NT2/D1 (cell line): ENCODE measurements at regions not wholly inside any gene's neighbourhood (a gene's known extent, or its start where the extent isn't known, plus 50 kb on each side); places are given as distances from the start of the nearest gene placed in this dataset.

Experiments
- DNase-seq: peaks from one replicate; pipeline ENCODE4 v3.0.0-alpha.2; 2011; ENCODE audit warnings: low read depth, low spot score
- H3K27me3 ChIP-seq: 2 replicates; pipeline ENCODE4 v1.6.0; 2011; ENCODE audit warnings: mild to moderate bottlenecking; ENCODE audit not compliant: insufficient read length, insufficient read depth
- H3K36me3 ChIP-seq: 2 replicates; pipeline ENCODE4 v1.6.1; 2011; ENCODE audit warnings: mild to moderate bottlenecking, low read length, mixed read lengths; ENCODE audit not compliant: insufficient read depth, insufficient read length
- H3K4me1 ChIP-seq: 2 replicates; pipeline ENCODE4 v1.5.1; 2011; ENCODE audit not compliant: insufficient read depth, insufficient read length
- H3K4me3 ChIP-seq: 2 replicates; pipeline ENCODE4 v1.5.1; 2011; ENCODE audit warnings: low read depth; ENCODE audit not compliant: insufficient read length
- H3K9ac ChIP-seq: 2 replicates; pipeline ENCODE4 v1.6.0; 2011; ENCODE audit warnings: low read depth; ENCODE audit not compliant: insufficient read length
- H3K9me3 ChIP-seq: 2 replicates; pipeline ENCODE4 v1.5.1; 2011; ENCODE audit warnings: mild to moderate bottlenecking, low read length; ENCODE audit not compliant: insufficient read depth
- SUZ12 ChIP-seq: IDR thresholded peaks from 2 replicates; pipeline ENCODE4 v1.6.1; 2011; ENCODE audit not compliant: insufficient read length, insufficient read depth; ENCODE audit errors: extremely low read depth
- YY1 ChIP-seq: IDR thresholded peaks from 2 replicates; pipeline ENCODE4 v1.6.1; 2011; ENCODE audit not compliant: insufficient read length, insufficient read depth
- ZNF274 ChIP-seq: IDR thresholded peaks from 2 replicates; pipeline ENCODE4 v1.6.1; 2011; ENCODE audit warnings: mild to moderate bottlenecking, low read depth, low read length

- TF ChIP-seq YY1 (no peak), ZNF274 (no peak), SUZ12 (no peak)
- Histone ChIP-seq H3K4me1 (no peaks in the 10 kb centered on the region), H3K9ac (no peak overlapping the region), H3K27me3 (no peaks in the 10 kb centered on the region), H3K36me3 (no peaks in the 10 kb centered on the region), H3K4me3 (no peak overlapping the region), H3K9me3 (no peaks in the 10 kb centered on the region)
- no peak for DNase-seq
Measured at GRCh38 chr5:109483395-109483971, 73.7 kb upstream of the PJA2 start.

GRCh38 chr5:109482748-109483147 lies 73.0 kb upstream of the PJA2 start:
- peak; percentile 5 for DNase-seq
- no peaks in the 10 kb centered on the region for H3K4me1 ChIP-seq
- H3K36me3 ChIP-seq = no peaks in the 10 kb centered on the region
- no peak for TF ChIP-seq SUZ12
- no peak for TF ChIP-seq YY1
- TF ChIP-seq ZNF274 = no peak
- H3K9me3 ChIP-seq = no peaks in the 10 kb centered on the region
- H3K4me3 ChIP-seq = no peak overlapping the region
- H3K27me3 ChIP-seq = no peaks in the 10 kb centered on the region
- no peak overlapping the region for H3K9ac ChIP-seq

- no peak for DNase-seq
- H3K27me3 ChIP-seq = no peaks in the 10 kb centered on the region
- H3K9me3 ChIP-seq = no peaks in the 10 kb centered on the region
- H3K4me1 ChIP-seq = no peaks in the 10 kb centered on the region
- no peaks in the 10 kb centered on the region for H3K36me3 ChIP-seq
- no peak overlapping the region for H3K9ac ChIP-seq
- H3K4me3 ChIP-seq = no peak overlapping the region
- no peak for TF ChIP-seq SUZ12
- no peak for TF ChIP-seq ZNF274
- TF ChIP-seq YY1 = no peak
Measured at GRCh38 chr5:109479260-109479860, 69.6 kb upstream of the PJA2 start.

GRCh38 chr5:109478830-109479229 lies 69.1 kb upstream of the PJA2 start:
- Histone ChIP-seq H3K4me1 (no peaks in the 10 kb centered on the region), H3K4me3 (no peak overlapping the region), H3K9me3 (no peaks in the 10 kb centered on the region), H3K36me3 (no peaks in the 10 kb centered on the region), H3K9ac (no peak overlapping the region), H3K27me3 (no peaks in the 10 kb centered on the region)
- DNase-seq = no peak
- no peak for TF ChIP-seq YY1
- TF ChIP-seq ZNF274 = no peak
- no peak for TF ChIP-seq SUZ12

DNA sequence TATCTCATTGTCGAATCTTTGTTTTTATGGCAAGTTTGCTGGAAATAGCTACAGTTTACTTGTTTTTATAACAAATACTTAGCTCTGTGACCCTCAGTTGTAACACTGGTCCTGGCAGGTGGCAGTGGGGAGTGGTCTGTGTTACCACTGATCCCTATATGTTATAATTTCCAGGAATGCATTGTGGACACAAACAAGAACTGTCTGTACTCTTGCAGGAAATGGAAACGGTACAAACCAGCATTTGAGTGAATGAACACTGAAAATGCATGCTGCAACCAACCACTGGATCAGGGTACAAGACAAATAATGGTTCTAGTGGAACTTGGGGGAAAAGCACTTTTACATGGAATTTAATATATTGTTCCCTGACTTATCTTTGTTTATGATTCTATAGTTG lies 66.5 kb upstream of the PJA2 start:
- H3K9me3 ChIP-seq = no peaks in the 10 kb centered on the region
- no peak overlapping the region for H3K4me3 ChIP-seq
- H3K27me3 ChIP-seq = no peaks in the 10 kb centered on the region
- H3K36me3 ChIP-seq = no peaks in the 10 kb centered on the region
- TF ChIP-seq YY1 = no peak
- no peak for TF ChIP-seq ZNF274
- TF ChIP-seq SUZ12 = no peak
- DNase-seq = no peak
- no peak overlapping the region for H3K9ac ChIP-seq
- H3K4me1 ChIP-seq = no peaks in the 10 kb centered on the region

DNA sequence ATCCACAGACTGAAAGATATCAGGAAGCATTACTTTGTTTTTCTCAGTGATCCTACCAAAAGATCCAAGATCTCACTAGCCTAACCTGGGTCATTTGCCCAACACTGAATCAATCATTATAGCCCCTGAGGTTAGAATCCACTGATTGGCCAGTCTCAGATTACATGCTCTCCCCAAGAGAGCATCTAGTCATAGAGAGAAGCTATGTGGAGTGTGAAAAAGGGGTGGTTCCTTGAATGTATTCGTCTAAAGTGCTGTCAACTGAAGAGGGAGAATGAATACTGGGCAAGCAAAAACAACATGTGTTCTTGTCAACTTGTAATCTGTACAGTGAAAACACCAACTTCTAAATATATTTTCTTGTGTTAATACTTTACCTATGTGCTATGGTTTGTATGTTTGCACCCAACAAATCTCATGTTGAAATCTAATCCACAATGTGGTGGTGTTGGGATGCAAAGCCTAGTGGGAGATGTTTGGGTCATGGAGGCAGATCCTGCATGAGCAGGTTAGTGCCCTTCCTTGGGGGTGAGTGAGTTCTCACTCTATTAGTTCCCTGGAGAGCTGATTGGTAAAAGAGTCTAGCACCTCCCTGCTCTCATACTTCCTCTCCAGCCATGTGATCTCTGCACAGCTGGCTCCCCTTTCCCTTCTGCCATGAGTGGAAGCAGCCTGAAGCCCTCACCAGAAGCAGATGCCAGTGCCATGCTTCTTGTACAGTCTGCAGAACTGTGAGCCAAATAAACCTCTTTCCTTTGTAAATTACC lies 60.3 kb upstream of the PJA2 start:
- H3K4me1 ChIP-seq = no peaks in the 10 kb centered on the region

DNA sequence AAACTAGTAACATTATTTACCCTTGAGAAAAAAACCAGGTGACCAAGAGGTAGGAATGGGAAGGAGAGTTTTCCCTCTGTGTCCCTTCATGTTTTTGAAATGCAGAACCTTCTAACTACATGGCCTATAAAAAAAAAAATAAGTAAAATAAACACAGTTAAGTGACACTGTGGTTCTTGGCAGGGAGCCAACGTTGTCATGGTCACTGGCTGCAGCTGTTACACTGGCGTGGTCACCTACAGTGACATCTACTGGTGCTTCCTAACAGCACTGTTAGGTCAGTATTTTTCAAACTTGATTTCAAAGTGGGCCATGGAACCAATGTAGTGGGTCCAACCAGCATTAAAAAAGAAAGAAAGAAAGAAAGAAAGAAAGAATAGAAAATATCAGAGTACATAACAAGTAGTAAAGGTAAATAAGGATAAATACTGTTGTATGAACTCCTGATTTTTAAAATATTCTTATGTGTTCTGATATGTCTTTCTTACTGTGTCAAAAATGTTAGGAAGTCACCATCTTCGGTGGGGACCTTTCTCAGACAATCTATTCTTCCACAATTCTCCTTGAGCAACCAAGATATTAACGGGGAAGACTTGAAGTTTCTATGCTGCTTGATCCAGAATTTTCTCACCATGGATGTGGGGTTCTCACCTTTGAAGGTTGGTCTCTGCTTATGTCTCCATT lies 59.1 kb upstream of the PJA2 start:
- peak; percentile 68 for DNase-seq
- Histone ChIP-seq H3K9ac (no peak overlapping the region), H3K27me3 (no peaks in the 10 kb centered on the region), H3K4me1 (no peaks in the 10 kb centered on the region), H3K4me3 (no peak overlapping the region), H3K36me3 (no peaks in the 10 kb centered on the region), H3K9me3 (no peaks in the 10 kb centered on the region)
- TF ChIP-seq SUZ12 = no peak
- TF ChIP-seq ZNF274 = no peak
- TF ChIP-seq YY1 = no peak

More for the DNA sequence above, 60.3 kb upstream of the PJA2 start:
- no peaks in the 10 kb centered on the region for H3K27me3 ChIP-seq
- H3K9me3 ChIP-seq = no peaks in the 10 kb centered on the region
- TF ChIP-seq YY1 (no peak), SUZ12 (no peak), ZNF274 (no peak)
- DNase-seq = no peak
- H3K4me3 ChIP-seq = no peak overlapping the region
- no peaks in the 10 kb centered on the region for H3K36me3 ChIP-seq
- no peak overlapping the region for H3K9ac ChIP-seq
